Activated T-helper 2 cell treated with anti-CD3 and anti-CD28 coated beads, Interferon-gamma antibody, Interleukin-2, Interleukin-4, amounts not matched to agents 10 μg/mL and 5 μg/mL and 100 μg/mL, durations not matched to agents 14 hours and 24 hours and 36 hours (primary cell): ENCODE measurements at regions not wholly inside any gene's neighbourhood (a gene's known extent, or its start where the extent isn't known, plus 50 kb on each side); places are given as distances from the start of the nearest gene placed in this dataset.

Experiments used
- DNase-seq: peaks from one replicate; pipeline ENCODE4 v3.0.0; 2021; ENCODE audit warnings: low spot score
- H3K27ac Mint-ChIP-seq: one replicate; pipeline ENCODE4 v1.8.0; 2021; ENCODE audit warnings: mixed read lengths
- H3K27me3 Mint-ChIP-seq: one replicate; pipeline ENCODE4 v1.8.0; 2021; ENCODE audit warnings: low read depth, mixed read lengths
- H3K36me3 Mint-ChIP-seq: one replicate; pipeline ENCODE4 v1.8.0; 2021; ENCODE audit warnings: low read depth, mixed read lengths
- H3K4me1 Mint-ChIP-seq: one replicate; pipeline ENCODE4 v1.8.0; 2021; ENCODE audit warnings: low read depth, mixed read lengths
- H3K4me3 Mint-ChIP-seq: one replicate; pipeline ENCODE4 v1.8.0; 2021; ENCODE audit warnings: low read depth, mild to moderate bottlenecking, moderate library complexity, mixed read lengths
- H3K9me3 Mint-ChIP-seq: one replicate; pipeline ENCODE4 v1.8.0; 2021; ENCODE audit warnings: mixed read lengths
- intact Hi-C: fragments of 100-400 bp; cut with micrococcal nuclease; formaldehyde crosslinking; loops from one replicate; pipeline ENCODE4 v1.15.1; 2023

- H3K36me3 Mint-ChIP-seq, result no peaks in the 10 kb centered on the region
- no peaks in the 10 kb centered on the region for H3K9me3 Mint-ChIP-seq
- no peaks in the 10 kb centered on the region for H3K4me1 Mint-ChIP-seq
- DNase-seq, result no peak
- intact Hi-C loops, result no loop called here
- H3K27ac Mint-ChIP-seq, result no peak overlapping the region
- no peaks in the 10 kb centered on the region for H3K27me3 Mint-ChIP-seq
- no peak overlapping the region for H3K4me3 Mint-ChIP-seq
Measured at GRCh38 chr10:121337427-121337826, 260.8 kb downstream of the FGFR2 start.

- Mint-ChIP-seq H3K36me3 (no peaks in the 10 kb centered on the region), H3K27me3 (no peaks in the 10 kb centered on the region), H3K4me1 (no peaks in the 10 kb centered on the region), H3K9me3 (peaks cover 4% of the 10 kb centered on the region), H3K4me3 (no peak overlapping the region), H3K27ac (no peak overlapping the region)
- intact Hi-C loops, result no loop called here
- DNase-seq, result no peak
Measured at GRCh38 chr10:121338206-121338980, 259.9 kb downstream of the FGFR2 start.

DNA sequence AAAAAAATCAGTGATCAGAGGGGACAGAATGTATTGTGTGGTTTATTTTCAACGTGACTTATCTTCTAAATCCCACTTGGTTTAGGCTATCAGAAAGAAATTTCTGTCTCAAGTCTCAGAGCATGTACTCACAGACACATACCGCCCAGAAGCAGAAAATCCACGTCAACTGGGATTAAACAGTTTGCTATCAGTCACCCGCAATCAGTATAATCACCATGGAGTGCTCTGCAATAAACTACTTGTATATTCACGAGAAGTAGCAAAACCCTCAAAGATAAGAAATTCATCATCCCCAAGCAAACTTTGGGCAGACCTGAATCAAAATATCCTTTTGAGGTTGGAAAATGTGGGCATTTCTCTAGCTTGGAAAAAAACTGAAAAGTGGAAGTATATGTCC, 259.1 kb downstream of the FGFR2 start:
- intact Hi-C loops, result no loop called here
- Mint-ChIP-seq H3K27me3 (no peaks in the 10 kb centered on the region), H3K4me1 (no peaks in the 10 kb centered on the region), H3K27ac (no peak overlapping the region), H3K36me3 (no peaks in the 10 kb centered on the region), H3K9me3 (peaks cover 4% of the 10 kb centered on the region), H3K4me3 (no peak overlapping the region)
- DNase-seq, result no peak

DNA sequence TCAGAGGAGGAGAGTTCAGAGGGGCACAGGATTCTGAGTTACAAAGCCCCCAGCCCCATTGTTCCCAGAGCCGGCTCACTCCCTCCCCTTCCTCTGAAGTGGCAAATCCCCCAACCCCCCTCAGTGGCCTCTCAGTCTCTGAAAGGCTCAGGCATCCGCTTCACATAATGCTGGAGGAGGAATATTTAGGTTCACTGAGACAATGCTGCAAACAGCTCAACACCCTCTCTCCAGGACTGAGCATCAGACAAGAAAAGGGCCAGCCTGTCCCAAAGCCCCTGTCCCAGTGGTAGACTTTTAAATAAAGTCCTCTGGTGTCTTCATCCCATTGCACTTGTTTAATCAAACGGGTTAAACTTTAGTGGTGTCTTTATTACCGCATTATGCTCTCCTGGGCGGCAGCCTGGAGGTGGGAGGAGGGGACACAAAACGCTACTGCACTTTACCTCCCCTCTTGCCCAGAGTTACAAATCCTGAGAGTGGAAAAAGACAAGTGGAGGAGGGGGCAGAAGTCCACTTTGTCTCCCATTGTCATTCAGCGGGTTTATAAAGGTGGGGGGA, 257.9 kb downstream of the FGFR2 start:
- DNase-seq, result no peak

GRCh38 chr10:121351540-121351939, 246.7 kb downstream of the FGFR2 start:
- Mint-ChIP-seq H3K4me3 (no peak overlapping the region), H3K27ac (no peak overlapping the region), H3K4me1 (no peaks in the 10 kb centered on the region), H3K36me3 (no peaks in the 10 kb centered on the region), H3K27me3 (no peaks in the 10 kb centered on the region), H3K9me3 (peaks cover 4% of the 10 kb centered on the region)
- intact Hi-C loops, result no loop called here
- DNase-seq, result no peak

More for the DNA sequence above, 257.9 kb downstream of the FGFR2 start:
- Mint-ChIP-seq H3K9me3 (peaks cover 9% of the 10 kb centered on the region), H3K4me1 (no peaks in the 10 kb centered on the region), H3K36me3 (no peaks in the 10 kb centered on the region), H3K27me3 (no peaks in the 10 kb centered on the region), H3K4me3 (no peak overlapping the region), H3K27ac (no peak overlapping the region)
- intact Hi-C loops, result no loop called here

DNA sequence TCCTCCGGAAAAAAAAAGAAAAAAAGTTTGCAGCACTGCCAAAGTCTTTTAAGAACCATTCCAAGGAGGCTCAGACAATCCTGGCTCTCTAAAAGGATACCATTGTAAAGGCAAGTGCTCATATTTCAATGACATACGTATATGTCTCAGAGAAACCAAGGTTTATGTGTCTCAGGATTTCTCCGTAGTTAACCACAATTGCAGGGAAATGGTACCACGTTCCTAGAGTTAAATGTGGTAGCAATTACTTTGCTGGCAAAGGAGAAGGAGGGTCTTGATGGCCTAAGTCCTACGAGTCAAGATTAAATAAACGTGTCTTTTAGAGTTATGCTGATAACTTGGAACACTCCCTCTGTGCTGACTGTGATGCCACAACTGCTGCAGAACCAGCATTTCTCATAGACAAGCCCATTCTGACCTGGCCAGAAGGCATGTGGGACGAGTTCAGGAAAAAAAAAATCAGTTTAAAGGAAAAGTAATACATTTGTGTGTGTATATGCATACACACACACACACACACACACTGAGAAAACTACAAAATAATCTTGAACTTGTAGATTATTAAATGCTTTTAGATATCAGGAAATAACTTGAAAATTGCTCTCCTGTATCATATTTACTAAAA, 245.9 kb downstream of the FGFR2 start:
- Mint-ChIP-seq H3K27me3 (no peaks in the 10 kb centered on the region), H3K4me3 (no peak overlapping the region), H3K9me3 (peaks cover 4% of the 10 kb centered on the region), H3K36me3 (no peaks in the 10 kb centered on the region), H3K4me1 (no peaks in the 10 kb centered on the region), H3K27ac (no peak overlapping the region)
- DNase-seq, result no peak
- intact Hi-C loops, result no loop called here

- Mint-ChIP-seq H3K4me1 (no peaks in the 10 kb centered on the region), H3K27ac (no peak overlapping the region), H3K27me3 (no peaks in the 10 kb centered on the region), H3K36me3 (no peaks in the 10 kb centered on the region), H3K4me3 (no peak overlapping the region), H3K9me3 (peaks cover 4% of the 10 kb centered on the region)
- intact Hi-C loops, result no loop called here
- no peak for DNase-seq
Measured at GRCh38 chr10:121355161-121355560, 243.1 kb downstream of the FGFR2 start.

GRCh38 chr10:121356183-121356582, 242.1 kb downstream of the FGFR2 start:
- Mint-ChIP-seq H3K27me3 (no peaks in the 10 kb centered on the region), H3K4me1 (no peaks in the 10 kb centered on the region), H3K36me3 (no peaks in the 10 kb centered on the region), H3K27ac (no peak overlapping the region), H3K9me3 (peaks cover under 1% of the 10 kb centered on the region), H3K4me3 (no peak overlapping the region)
- intact Hi-C loops, result no loop called here
- no peak for DNase-seq

DNA sequence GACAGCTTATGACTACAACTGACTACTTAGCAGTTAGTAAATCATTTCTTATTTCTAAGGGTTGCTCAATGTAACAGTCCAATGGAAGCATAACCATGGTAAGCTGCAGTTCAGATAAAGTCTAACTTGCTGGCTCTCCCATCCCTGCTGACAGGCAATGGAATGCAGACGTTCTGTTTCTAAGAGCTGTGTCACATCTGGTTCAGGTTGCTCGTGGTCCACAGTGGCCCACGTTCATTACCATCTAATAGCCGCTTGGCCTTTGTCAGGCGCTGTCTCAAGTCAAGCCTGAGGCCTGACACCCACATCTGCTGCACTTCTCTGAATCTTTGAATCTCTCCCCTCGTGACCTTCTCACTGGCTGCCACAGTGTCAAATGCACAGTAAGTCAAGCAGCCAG, 240.8 kb downstream of the FGFR2 start:
- Mint-ChIP-seq H3K36me3 (no peaks in the 10 kb centered on the region), H3K4me1 (no peaks in the 10 kb centered on the region), H3K4me3 (no peak overlapping the region), H3K27me3 (no peaks in the 10 kb centered on the region), H3K9me3 (no peaks in the 10 kb centered on the region), H3K27ac (no peak overlapping the region)
- intact Hi-C loops, result no loop called here
- no peak for DNase-seq

- no peak for DNase-seq
- peaks cover 8% of the 10 kb centered on the region for H3K9me3 Mint-ChIP-seq
- no peak overlapping the region for H3K4me3 Mint-ChIP-seq
- H3K27ac Mint-ChIP-seq, result no peak overlapping the region
- no peaks in the 10 kb centered on the region for H3K36me3 Mint-ChIP-seq
- intact Hi-C loops, result no loop called here
- no peaks in the 10 kb centered on the region for H3K4me1 Mint-ChIP-seq
- H3K27me3 Mint-ChIP-seq, result no peaks in the 10 kb centered on the region
Measured at GRCh38 chr10:121362026-121362425, 236.2 kb downstream of the FGFR2 start.

GRCh38 chr10:121365566-121365965, 232.7 kb downstream of the FGFR2 start:
- intact Hi-C loops, result no loop called here
- H3K27ac Mint-ChIP-seq, result no peak overlapping the region
- DNase-seq, result no peak
- H3K36me3 Mint-ChIP-seq, result no peaks in the 10 kb centered on the region
- H3K27me3 Mint-ChIP-seq, result no peaks in the 10 kb centered on the region
- no peak overlapping the region for H3K4me3 Mint-ChIP-seq
- H3K9me3 Mint-ChIP-seq, result peaks cover 8% of the 10 kb centered on the region
- H3K4me1 Mint-ChIP-seq, result no peaks in the 10 kb centered on the region

DNA sequence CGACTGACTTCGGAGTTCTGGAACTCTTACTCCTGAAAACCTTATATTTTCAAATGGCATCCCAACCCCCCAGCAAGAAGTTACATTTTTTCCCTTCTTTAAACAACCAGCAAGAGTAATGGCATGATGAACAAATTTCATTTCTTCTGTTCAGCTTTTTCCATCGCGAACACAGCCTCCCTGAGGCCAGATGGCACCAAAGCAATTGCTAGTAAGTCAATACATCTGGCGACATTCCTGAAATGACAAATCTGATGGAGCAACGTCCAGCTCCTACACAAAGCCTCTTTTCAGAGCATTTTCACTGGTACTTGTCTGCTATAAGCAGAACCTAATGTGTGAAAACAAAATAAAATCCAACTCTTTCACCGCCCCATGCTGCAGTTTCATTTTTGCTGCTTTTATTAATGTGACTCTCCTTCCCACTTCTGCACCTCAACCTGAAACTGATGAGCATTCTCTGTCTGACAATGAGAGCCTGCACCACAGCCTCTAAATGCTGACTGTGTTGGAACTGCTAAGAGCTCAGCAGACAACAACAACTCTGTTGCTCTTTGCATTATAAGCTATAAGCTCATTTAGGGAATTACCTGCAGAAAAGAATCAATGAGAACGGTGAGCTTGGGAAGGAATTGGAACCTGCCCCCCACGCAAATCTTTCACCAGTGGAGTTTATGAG, 229.8 kb downstream of the FGFR2 start:
- intact Hi-C loops, result no loop called here
- DNase-seq, result no peak
- Mint-ChIP-seq H3K27me3 (no peaks in the 10 kb centered on the region), H3K27ac (no peak overlapping the region), H3K9me3 (peaks cover 8% of the 10 kb centered on the region), H3K4me3 (no peak overlapping the region), H3K4me1 (no peaks in the 10 kb centered on the region), H3K36me3 (no peaks in the 10 kb centered on the region)

GRCh38 chr10:121369616-121370015, 228.6 kb downstream of the FGFR2 start:
- no peaks in the 10 kb centered on the region for H3K27me3 Mint-ChIP-seq

More at GRCh38 chr10:121369616-121370015, 228.6 kb downstream of the FGFR2 start:
- intact Hi-C loops, result no loop called here
- H3K36me3 Mint-ChIP-seq, result no peaks in the 10 kb centered on the region
- no peak overlapping the region for H3K4me3 Mint-ChIP-seq
- H3K4me1 Mint-ChIP-seq, result no peaks in the 10 kb centered on the region
- H3K9me3 Mint-ChIP-seq, result no peaks in the 10 kb centered on the region
- no peak for DNase-seq
- H3K27ac Mint-ChIP-seq, result no peak overlapping the region
